ENCODE measurements at regions not wholly inside any gene's neighbourhood (a gene's known extent, or its start where the extent isn't known, plus 50 kb on each side); places are given as distances from the start of the nearest gene placed in this dataset.
A peak's percentile ranks its signal among the peaks of the same experiment; 100 is the strongest.
"Not testable (repeated sequence)": the region's sequence is repeated elsewhere in the genome, so short reads cannot be mapped to it uniquely, and the experiment has no call there.

DNA sequence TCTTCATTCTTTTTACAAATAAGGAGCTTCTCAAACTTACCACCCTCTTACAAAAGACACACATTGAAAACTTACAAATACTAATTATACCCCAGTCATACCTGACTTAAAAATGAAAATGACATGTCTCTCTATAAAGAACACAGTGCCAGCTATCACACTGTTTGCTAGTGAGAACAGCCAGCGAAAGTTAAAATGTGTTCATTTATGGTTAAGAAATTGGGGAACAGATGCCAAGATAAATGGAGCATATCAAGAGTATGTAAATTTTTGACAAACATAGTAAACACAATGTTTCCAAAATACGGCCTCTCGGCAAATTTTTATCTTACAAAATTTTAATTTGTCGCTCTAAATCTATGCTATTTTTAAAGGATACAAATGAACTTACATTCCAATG, 1422.9 kb downstream of the KCNT2 start:
- ChIA-PET CTCF (no interaction called here), POLR2A (no interaction called here)
- no TSS peak for BruUV-seq (replicated peaks)
- intact Hi-C loops (cut with micrococcal nuclease; ENCODE audit: unreplicated experiment): no loop called here
- Histone ChIP-seq H3K36me3 (ENCODE audit: control insufficient read depth, insufficient read depth, low read length) (no peaks in the 10 kb centered on the region), H3K9me3 (no peaks in the 10 kb centered on the region), H3K4me1 (no peaks in the 10 kb centered on the region), H3K27me3 (replicated peaks; ENCODE audit: control insufficient read depth, insufficient read depth, low read length) (no peaks in the 10 kb centered on the region), H3K4me3 (ENCODE audit: low read depth, low read length) (no peak overlapping the region)
- no peaks in the 10 kb centered on the region for H3K4me1 Mint-ChIP-seq (ENCODE audit: low read depth, unreplicated experiment)
- H3K27me3 Mint-ChIP-seq (ENCODE audit: insufficient read depth, unreplicated experiment): no peaks in the 10 kb centered on the region
- TF ChIP-seq, protein P1, sequence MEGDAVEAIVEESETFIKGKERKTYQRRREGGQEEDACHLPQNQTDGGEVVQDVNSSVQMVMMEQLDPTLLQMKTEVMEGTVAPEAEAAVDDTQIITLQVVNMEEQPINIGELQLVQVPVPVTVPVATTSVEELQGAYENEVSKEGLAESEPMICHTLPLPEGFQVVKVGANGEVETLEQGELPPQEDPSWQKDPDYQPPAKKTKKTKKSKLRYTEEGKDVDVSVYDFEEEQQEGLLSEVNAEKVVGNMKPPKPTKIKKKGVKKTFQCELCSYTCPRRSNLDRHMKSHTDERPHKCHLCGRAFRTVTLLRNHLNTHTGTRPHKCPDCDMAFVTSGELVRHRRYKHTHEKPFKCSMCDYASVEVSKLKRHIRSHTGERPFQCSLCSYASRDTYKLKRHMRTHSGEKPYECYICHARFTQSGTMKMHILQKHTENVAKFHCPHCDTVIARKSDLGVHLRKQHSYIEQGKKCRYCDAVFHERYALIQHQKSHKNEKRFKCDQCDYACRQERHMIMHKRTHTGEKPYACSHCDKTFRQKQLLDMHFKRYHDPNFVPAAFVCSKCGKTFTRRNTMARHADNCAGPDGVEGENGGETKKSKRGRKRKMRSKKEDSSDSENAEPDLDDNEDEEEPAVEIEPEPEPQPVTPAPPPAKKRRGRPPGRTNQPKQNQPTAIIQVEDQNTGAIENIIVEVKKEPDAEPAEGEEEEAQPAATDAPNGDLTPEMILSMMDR (IDR thresholded peaks at IDR 0.05; ENCODE audit: insufficient read depth in 1 of 2, low read depth in 1 of 2, low read length in 1 of 2, severe bottlenecking in 1 of 2, unreplicated experiment in 1 of 2): no peak
- no peak overlapping the region for H3K27ac Mint-ChIP-seq (ENCODE audit: unreplicated experiment)
- H3K4me3 Mint-ChIP-seq (ENCODE audit: unreplicated experiment): no peak overlapping the region
- H3K36me3 Mint-ChIP-seq (ENCODE audit: insufficient read depth, unreplicated experiment): no peaks in the 10 kb centered on the region
- H3K9me3 Mint-ChIP-seq (ENCODE audit: unreplicated experiment): no peaks in the 10 kb centered on the region
- no peak for DNase-seq

GRCh38 chr1:195173753-195174152, 1434.5 kb downstream of the KCNT2 start:
- H3K27me3 ChIP-seq (replicated peaks; ENCODE audit: control insufficient read depth, insufficient read depth, low read length): no peaks in the 10 kb centered on the region
- DNase-seq: no peak
- H3K4me3 ChIP-seq (ENCODE audit: low read depth, low read length): no peak overlapping the region
- POLR2A ChIA-PET: no interaction called here
- Mint-ChIP-seq H3K4me3 (ENCODE audit: unreplicated experiment) (no peak overlapping the region), H3K27ac (ENCODE audit: unreplicated experiment) (no peak overlapping the region), H3K9me3 (ENCODE audit: unreplicated experiment) (no peaks in the 10 kb centered on the region), H3K36me3 (ENCODE audit: insufficient read depth, unreplicated experiment) (no peaks in the 10 kb centered on the region), H3K4me1 (ENCODE audit: low read depth, unreplicated experiment) (no peaks in the 10 kb centered on the region), H3K27me3 (ENCODE audit: insufficient read depth, unreplicated experiment) (no peaks in the 10 kb centered on the region)
- H3K36me3 ChIP-seq (ENCODE audit: control insufficient read depth, insufficient read depth, low read length): no peaks in the 10 kb centered on the region
- BruUV-seq (replicated peaks): no TSS peak
- H3K4me1 ChIP-seq: no peaks in the 10 kb centered on the region
- CTCF ChIA-PET: interaction anchor here (0.5 kb wide), 1 partner anchor 204 kb away, joined by 4 read pairs; no protein-coding TSS in a partner anchor
- intact Hi-C loops (cut with micrococcal nuclease; ENCODE audit: unreplicated experiment): no loop called here
- TF ChIP-seq, protein P1 (IDR thresholded peaks at IDR 0.05; ENCODE audit: insufficient read depth in 1 of 2, low read depth in 1 of 2, low read length in 1 of 2, severe bottlenecking in 1 of 2, unreplicated experiment in 1 of 2): peak in 1 of 2 experiments; percentile 4
- H3K9me3 ChIP-seq: no peaks in the 10 kb centered on the region

DNA sequence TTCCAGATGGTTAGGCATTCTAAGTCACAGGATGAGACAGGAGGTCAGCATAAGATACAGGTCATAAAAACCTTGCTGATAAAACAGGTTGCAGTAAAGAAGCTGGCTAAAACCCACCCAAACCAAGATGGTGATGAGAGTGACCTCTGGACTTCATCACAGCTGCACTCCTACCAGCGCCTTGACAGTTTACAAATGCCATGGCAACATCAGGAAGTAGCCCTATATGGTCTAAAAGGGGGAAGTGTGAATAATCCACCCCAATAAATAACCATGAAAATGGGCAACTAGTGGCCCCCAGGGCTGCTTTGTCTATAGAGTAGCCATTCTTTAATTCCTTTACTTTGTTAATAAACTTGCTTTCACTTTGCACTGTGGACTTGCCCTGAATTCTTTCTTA, 1448.4 kb downstream of the KCNT2 start:
- H3K27me3 Mint-ChIP-seq (ENCODE audit: insufficient read depth, unreplicated experiment); intact Hi-C loops (cut with micrococcal nuclease; ENCODE audit: unreplicated experiment); H3K4me1 Mint-ChIP-seq (ENCODE audit: low read depth, unreplicated experiment); H3K4me1 ChIP-seq; H3K9me3 ChIP-seq; BruUV-seq (replicated peaks); H3K36me3 Mint-ChIP-seq (ENCODE audit: insufficient read depth, unreplicated experiment); H3K4me3 Mint-ChIP-seq (ENCODE audit: unreplicated experiment); POLR2A ChIA-PET; CTCF ChIA-PET; H3K27ac Mint-ChIP-seq (ENCODE audit: unreplicated experiment); H3K4me3 ChIP-seq (ENCODE audit: low read depth, low read length); H3K27me3 ChIP-seq (replicated peaks; ENCODE audit: control insufficient read depth, insufficient read depth, low read length); H3K9me3 Mint-ChIP-seq (ENCODE audit: unreplicated experiment); H3K36me3 ChIP-seq (ENCODE audit: control insufficient read depth, insufficient read depth, low read length); DNase-seq: not testable (repeated sequence)

DNA sequence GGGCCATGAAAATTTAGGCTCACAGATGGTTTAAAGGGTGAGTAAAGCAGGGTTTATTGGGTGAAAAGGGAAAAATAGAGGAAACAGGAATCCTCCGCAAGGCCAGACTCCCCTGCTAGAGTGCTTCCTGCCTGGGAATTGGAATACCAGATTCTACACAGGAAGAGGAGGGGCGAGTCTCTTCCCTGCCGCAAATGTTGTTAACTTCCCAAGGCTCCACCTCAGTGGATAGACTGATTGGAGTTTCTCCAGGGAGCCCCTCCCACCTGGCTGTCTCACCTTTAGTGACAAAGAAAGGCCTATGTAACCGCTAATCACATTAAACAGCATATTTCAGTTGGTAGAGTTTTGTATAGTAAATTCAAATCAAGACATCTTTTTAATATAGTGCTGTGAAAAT, 1450.1 kb downstream of the KCNT2 start:
- no peak overlapping the region for H3K4me3 Mint-ChIP-seq (ENCODE audit: unreplicated experiment)
- intact Hi-C loops (cut with micrococcal nuclease; ENCODE audit: unreplicated experiment): no loop called here
- no TSS peak for BruUV-seq (replicated peaks)
- ChIA-PET CTCF (no interaction called here), POLR2A (no interaction called here)
- H3K9me3 ChIP-seq: no peaks in the 10 kb centered on the region
- H3K27ac Mint-ChIP-seq (ENCODE audit: unreplicated experiment): no peak overlapping the region
- TF ChIP-seq, protein P1 (IDR thresholded peaks at IDR 0.05; ENCODE audit: insufficient read depth in 1 of 2, low read depth in 1 of 2, low read length in 1 of 2, severe bottlenecking in 1 of 2, unreplicated experiment in 1 of 2): no peak
- no peaks in the 10 kb centered on the region for H3K36me3 ChIP-seq (ENCODE audit: control insufficient read depth, insufficient read depth, low read length)
- no peaks in the 10 kb centered on the region for H3K27me3 ChIP-seq (replicated peaks; ENCODE audit: control insufficient read depth, insufficient read depth, low read length)
- no peaks in the 10 kb centered on the region for H3K4me1 Mint-ChIP-seq (ENCODE audit: low read depth, unreplicated experiment)
- no peaks in the 10 kb centered on the region for H3K9me3 Mint-ChIP-seq (ENCODE audit: unreplicated experiment)
- DNase-seq: no peak
- H3K36me3 Mint-ChIP-seq (ENCODE audit: insufficient read depth, unreplicated experiment): no peaks in the 10 kb centered on the region
- H3K4me1 ChIP-seq: no peaks in the 10 kb centered on the region
- no peaks in the 10 kb centered on the region for H3K27me3 Mint-ChIP-seq (ENCODE audit: insufficient read depth, unreplicated experiment)
- no peak overlapping the region for H3K4me3 ChIP-seq (ENCODE audit: low read depth, low read length)
